IMR-90 (cell line): ENCODE measurements at regions not wholly inside any gene's neighbourhood (a gene's known extent, or its start where the extent isn't known, plus 50 kb on each side); places are given as distances from the start of the nearest gene placed in this dataset.

Experiments
- ATAC-seq: fragments of 200-7000 bp; cut with Tn5 transposase; 2 replicates; pipeline ENCODE4 v1.9.1; 2020; ENCODE audit warnings: low read depth, mild to moderate bottlenecking, moderate library complexity
- BruUV-seq: library from RNA; stranded (reverse); fragments of 400-500 nt; replicated peaks from 2 replicates; lab custom pipeline; 2021; lab: Mats Ljungman, UMichigan
- CTCF ChIA-PET: fragments of 300-600 bp; formaldehyde crosslinking; extraction: SDS; loops from one replicate; lab custom pipeline; 2021; ENCODE audit warnings: antibody characterized with exemption; lab: Yijun Ruan, JAX
- POLR2A ChIA-PET: fragments of 300-600 bp; sonication (Branson Sonifier 250); formaldehyde crosslinking; loops from one replicate; lab custom pipeline; 2022; ENCODE audit warnings: antibody characterized with exemption; ENCODE audit not compliant: unreplicated experiment; lab: Charles Lee
- DNase-seq: peaks from one replicate; pipeline ENCODE4 v3.0.0; 2013
- H2AFZ ChIP-seq: replicated peaks from 2 replicates; pipeline ENCODE3; 2013; ENCODE audit warnings: low read length, mild to moderate bottlenecking; ENCODE audit not compliant: poor library complexity
- H2AK5ac ChIP-seq: 2 replicates; pipeline ENCODE4 v1.6.1; 2013; ENCODE audit warnings: low read depth, low read length, inconsistent platforms
- H2AK9ac ChIP-seq: replicated peaks from 2 replicates; pipeline ENCODE3; 2013; ENCODE audit warnings: mild to moderate bottlenecking, low read depth, low read length, moderate library complexity; ENCODE audit not compliant: poor library complexity
- H2BK120ac ChIP-seq: 2 replicates; pipeline ENCODE4 v1.6.1; 2013; ENCODE audit warnings: low read depth, low read length, inconsistent platforms
- H2BK15ac ChIP-seq: 3 replicates; pipeline ENCODE4 v1.6.1; 2013; ENCODE audit warnings: low read depth, low read length, inconsistent platforms
- H2BK20ac ChIP-seq: 2 replicates; pipeline ENCODE4 v1.6.1; 2013; ENCODE audit warnings: low read depth, mild to moderate bottlenecking, inconsistent platforms, low read length, moderate library complexity
- H2BK5ac ChIP-seq: 2 replicates; pipeline ENCODE4 v1.6.1; 2013; ENCODE audit warnings: mild to moderate bottlenecking, low read depth, low read length, inconsistent platforms; ENCODE audit not compliant: poor library complexity, severe bottlenecking
- H3K14ac ChIP-seq: replicated peaks from 2 replicates; pipeline ENCODE4 v1.6.1; 2013; ENCODE audit warnings: low read depth, low read length, inconsistent platforms
- H3K18ac ChIP-seq: 2 replicates; pipeline ENCODE4 v1.6.1; 2013; ENCODE audit warnings: low read depth, low read length, control low read depth
- H3K23ac ChIP-seq: 2 replicates; pipeline ENCODE4 v1.6.1; 2013; ENCODE audit warnings: low read depth, low read length, inconsistent platforms
- H3K27ac ChIP-seq: 2 replicates; pipeline ENCODE4 v1.5.1; 2013; ENCODE audit warnings: mild to moderate bottlenecking, control low read depth, low read length; ENCODE audit not compliant: insufficient read depth
- H3K27me3 ChIP-seq: 2 replicates; pipeline ENCODE4 v1.6.1; 2013; ENCODE audit warnings: low read length; ENCODE audit not compliant: control insufficient read depth, insufficient read depth
- H3K36me3 ChIP-seq: 2 replicates; pipeline ENCODE4 v1.6.1; 2013; ENCODE audit warnings: low read length, mixed read lengths; ENCODE audit not compliant: control insufficient read depth, insufficient read depth
- H3K4ac ChIP-seq: 2 replicates; pipeline ENCODE4 v1.6.1; 2013; ENCODE audit warnings: low read depth, low read length, inconsistent platforms
- H3K4me1 ChIP-seq: 2 replicates; pipeline ENCODE4 v1.6.1; 2013; ENCODE audit warnings: low read length, mixed read lengths; ENCODE audit not compliant: control insufficient read depth, insufficient read depth
- H3K4me2 ChIP-seq: 2 replicates; pipeline ENCODE4 v1.6.1; 2013; ENCODE audit warnings: low read depth, mild to moderate bottlenecking, control low read depth, low read length, moderate library complexity
- H3K4me3 ChIP-seq: 2 replicates; pipeline ENCODE4 v1.5.1; 2013; ENCODE audit warnings: low read depth, mild to moderate bottlenecking, control low read depth, low read length, moderate library complexity; ENCODE audit not compliant: insufficient read depth
- H3K56ac ChIP-seq: 2 replicates; pipeline ENCODE4 v1.6.1; 2013; ENCODE audit warnings: low read length, inconsistent platforms; ENCODE audit not compliant: insufficient read depth; ENCODE audit errors: extremely low read depth
- H3K79me1 ChIP-seq, 2 experiments: 2 replicates each; pipeline ENCODE4 v1.6.1; 2013; ENCODE audit warnings: low read length in 2 of 2, inconsistent platforms in 1 of 2, low read depth in 1 of 2
- H3K9ac ChIP-seq: 2 replicates; pipeline ENCODE4 v1.6.1; 2013; ENCODE audit warnings: low read depth, low read length, control low read depth
- H3K9me1 ChIP-seq: 2 replicates; pipeline ENCODE4 v1.6.1; 2013; ENCODE audit warnings: low read length, inconsistent platforms; ENCODE audit not compliant: insufficient read depth
- H3K9me3 ChIP-seq: 2 replicates; pipeline ENCODE4 v1.6.1; 2013; ENCODE audit warnings: low read length; ENCODE audit not compliant: control insufficient read depth, insufficient read depth
- H4K20me1 ChIP-seq: 2 replicates; pipeline ENCODE4 v1.6.1; 2013; ENCODE audit warnings: low read length, inconsistent platforms; ENCODE audit not compliant: insufficient read depth
- H4K5ac ChIP-seq: 2 replicates; pipeline ENCODE4 v1.6.1; 2013; ENCODE audit warnings: mild to moderate bottlenecking, low read depth, low read length, control low read depth
- H4K8ac ChIP-seq, 2 experiments: 2 replicates each; pipeline ENCODE4 v1.6.1; 2013; ENCODE audit warnings: low read depth in 2 of 2, low read length in 2 of 2, control low read depth in 1 of 2, inconsistent platforms in 1 of 2
- H4K91ac ChIP-seq: 2 replicates; pipeline ENCODE4 v1.6.1; 2013; ENCODE audit warnings: low read depth, low read length, inconsistent platforms; ENCODE audit not compliant: insufficient read depth
- CEBPB ChIP-seq: IDR thresholded peaks from 2 replicates; pipeline ENCODE4 v1.6.1; 2012; ENCODE audit warnings: low read depth, low read length, improper control_type of control experiment
- CHD1 ChIP-seq: IDR thresholded peaks from 2 replicates; pipeline ENCODE4 v1.6.1; 2012; ENCODE audit warnings: low read depth, low read length, improper control_type of control experiment
- CTCF ChIP-seq: conservative IDR thresholded peaks from 2 replicates; pipeline ENCODE4 v1.5.1; 2012; ENCODE audit warnings: mild to moderate bottlenecking, low read depth, low read length, improper control_type of control experiment
- ELK1 ChIP-seq: fragments of 150-350 bp; IDR thresholded peaks from 2 replicates; pipeline ENCODE4 v1.6.1; 2016; ENCODE audit warnings: low read depth, mild to moderate bottlenecking, low read length, moderate library complexity, borderline replicate concordance
- FOS ChIP-seq: fragments of 150-350 bp; IDR thresholded peaks from 2 replicates; pipeline ENCODE4 v1.6.1; 2016; ENCODE audit warnings: low read depth, low read length
- MAFK ChIP-seq: IDR thresholded peaks from 2 replicates; pipeline ENCODE4 v1.6.1; 2012; ENCODE audit warnings: low read depth, low read length, improper control_type of control experiment
- MAZ ChIP-seq: IDR thresholded peaks from 2 replicates; pipeline ENCODE4 v1.6.1; 2012; ENCODE audit warnings: low read depth, mild to moderate bottlenecking, low read length, improper control_type of control experiment, moderate library complexity, borderline replicate concordance
- MXI1 ChIP-seq: IDR thresholded peaks from 2 replicates; pipeline ENCODE4 v1.6.1; 2012; ENCODE audit warnings: low read depth, mild to moderate bottlenecking, low read length, moderate library complexity, borderline replicate concordance
- NFE2L2 ChIP-seq: fragments of 150-350 bp; IDR thresholded peaks from 2 replicates; pipeline ENCODE4 v1.6.1; 2016; ENCODE audit warnings: low read depth, mild to moderate bottlenecking, low read length
- POLR2A ChIP-seq: IDR thresholded peaks from 2 replicates; pipeline ENCODE4 v1.6.1; 2012; ENCODE audit warnings: mild to moderate bottlenecking, low read depth, low read length
- RAD21 ChIP-seq: IDR thresholded peaks from 2 replicates; pipeline ENCODE4 v1.6.1; 2012; ENCODE audit warnings: low read length, improper control_type of control experiment
- RCOR1 ChIP-seq: IDR thresholded peaks from 2 replicates; pipeline ENCODE4 v1.6.1; 2012; ENCODE audit warnings: mild to moderate bottlenecking, low read length, improper control_type of control experiment; ENCODE audit not compliant: insufficient replicate concordance
- SMC3 ChIP-seq: fragments of 150-350 bp; IDR thresholded peaks from 2 replicates; pipeline ENCODE4 v1.6.1; 2016; ENCODE audit warnings: low read depth, mild to moderate bottlenecking, antibody characterized with exemption, low read length, moderate library complexity
- USF2 ChIP-seq: fragments of 150-350 bp; IDR thresholded peaks from 2 replicates; pipeline ENCODE4 v1.6.1; 2017; ENCODE audit warnings: mild to moderate bottlenecking, antibody characterized with exemption, low read length, low read depth
- WGBS, 2 experiments: methylation state at CpG; one replicate each; pipeline versions ENCODE4 v1.1.5 to v1.1.7; 2013; ENCODE audit warnings: missing lambda C conversion rate in 2 of 2; ENCODE audit not compliant: insufficient read length in 1 of 2; ENCODE audit errors: extremely low coverage in 2 of 2; 5-methylcytosine and 5-hydroxymethylcytosine counted together
- dilution Hi-C: fragments of 300-500 bp; cut with HindIII; formaldehyde crosslinking; loops from one replicate; pipeline ENCODE4 v1.14.3; 2018; ENCODE audit warnings: low sequenced_read_pairs; ENCODE audit not compliant: unreplicated experiment
- in situ Hi-C: fragments of 300-500 bp; cut with MboI; formaldehyde crosslinking; loops from 3 replicates; pipeline ENCODE4 v1.14.3; 2019; ENCODE audit warnings: low sequenced_read_pairs, inconsistent platforms, mixed read lengths
- intact Hi-C: fragments of 100-400 bp; cut with micrococcal nuclease; formaldehyde crosslinking; loops from 2 replicates; pipeline ENCODE4 v1.10.0; 2022

- no peak overlapping the region for H3K4me2 ChIP-seq
- H4K5ac ChIP-seq = no peak overlapping the region
- no peak overlapping the region for H2AFZ ChIP-seq
- H3K4me3 ChIP-seq = no peak overlapping the region
- H3K36me3 ChIP-seq = no peaks in the 10 kb centered on the region
- no peak overlapping the region for H2AK5ac ChIP-seq
- no peak overlapping the region for H2BK20ac ChIP-seq
- in situ Hi-C loops (no loop called here), intact Hi-C loops (no loop called here), dilution Hi-C loops (no loop called here)
- H3K4me1 ChIP-seq = no peaks in the 10 kb centered on the region
- no peak overlapping the region for H3K23ac ChIP-seq
- H3K27ac ChIP-seq = no peak overlapping the region
- no peak for ATAC-seq
- H3K18ac ChIP-seq = no peak overlapping the region
- no peaks in the 10 kb centered on the region for H3K27me3 ChIP-seq
- H3K9me1 ChIP-seq = no peaks in the 10 kb centered on the region
- ChIA-PET CTCF (no interaction called here), POLR2A (no interaction called here)
- BruUV-seq = no TSS peak
- no peak overlapping the region for H2BK15ac ChIP-seq
- H4K8ac ChIP-seq = no peak overlapping the region
- DNase-seq = no peak
- no peak overlapping the region for H3K14ac ChIP-seq
- no peak overlapping the region for H2BK5ac ChIP-seq
- H3K9me3 ChIP-seq = peaks cover 11% of the 10 kb centered on the region; the same call in 1 of the 2 replicates
- no peak overlapping the region for H3K9ac ChIP-seq
- no peak overlapping the region for H2AK9ac ChIP-seq
- no peaks in the 10 kb centered on the region for H3K79me1 ChIP-seq
- no peaks in the 10 kb centered on the region for H4K20me1 ChIP-seq
- no peak overlapping the region for H3K56ac ChIP-seq
- H3K4ac ChIP-seq = no peak overlapping the region
- no peak overlapping the region for H4K91ac ChIP-seq
- TF ChIP-seq RCOR1 (no peak), ELK1 (no peak), RAD21 (no peak), SMC3 (no peak), CEBPB (no peak), MAZ (no peak), MXI1 (no peak), NFE2L2 (no peak), FOS (no peak), MAFK (no peak), POLR2A (no peak), CTCF (no peak), CHD1 (no peak), USF2 (no peak)
- no peak overlapping the region for H2BK120ac ChIP-seq
- WGBS, 2 experiments = 29% methylated on average over 1 of the region's 1 CpG; no CpG with 5 or more reads in 1 of the 2 experiments
Measured at GRCh38 chr20:18974660-18975059, 161.1 kb downstream of the SCP2D1 start.
